ENCODE measurements at regions not wholly inside any gene's neighbourhood (a gene's known extent, or its start where the extent isn't known, plus 50 kb on each side); places are given as distances from the start of the nearest gene placed in this dataset.

DNA sequence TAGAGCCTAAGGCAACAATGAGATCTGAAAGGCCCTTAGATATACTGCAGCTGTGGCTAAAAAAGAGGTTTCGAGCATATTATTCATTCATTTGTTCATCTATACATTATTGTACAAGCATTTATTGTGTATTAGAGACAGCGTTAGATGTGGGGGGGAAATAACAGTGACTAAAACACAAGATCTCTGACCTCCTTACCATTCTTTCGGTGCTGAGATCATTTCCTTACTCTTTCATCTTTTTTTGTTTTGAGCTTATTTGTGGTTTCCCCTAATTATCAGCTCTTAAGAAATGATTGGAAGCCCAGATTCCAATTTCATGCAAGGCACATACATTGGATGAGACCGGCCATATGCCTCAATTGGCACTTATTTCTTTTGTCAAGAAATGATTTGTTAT lies 113.2 kb downstream of the SEC61B start:
- Histone ChIP-seq H3K23ac (ENCODE audit: insufficient read length, low read depth, low read length) (no peak overlapping the region), H4K91ac (ENCODE audit: insufficient read length, low read depth, low read length) (no peak overlapping the region), H3K56ac (ENCODE audit: insufficient read length, low read depth, low read length) (no peak overlapping the region), H3K4me2 (ENCODE audit: insufficient read depth, insufficient read length, low read length) (no peak overlapping the region), H4K8ac (replicated peaks; ENCODE audit: insufficient read length, low read depth, low read length) (no peak overlapping the region), H2BK12ac (ENCODE audit: insufficient read length, low read depth, low read length) (no peak overlapping the region), H4K20me1 (ENCODE audit: control insufficient read depth, insufficient read depth, insufficient read length) (no peaks in the 10 kb centered on the region), H3K79me2 (ENCODE audit: insufficient read depth, low read length) (no peaks in the 10 kb centered on the region), H3K14ac (ENCODE audit: insufficient read depth, low read length) (no peak overlapping the region), H2BK20ac (ENCODE audit: low read depth, low read length, poor library complexity, severe bottlenecking) (no peak overlapping the region), H4K5ac (ENCODE audit: insufficient read length, low read depth, low read length) (no peak overlapping the region), H3K9me3 (ENCODE audit: control insufficient read depth, low read depth, low read length) (no peaks in the 10 kb centered on the region), H2BK15ac (ENCODE audit: low read depth, low read length) (no peak overlapping the region), H3K9ac (ENCODE audit: extremely low read depth, insufficient read length, low read length) (no peak overlapping the region), H3K79me1 (ENCODE audit: insufficient read depth, low read depth, low read length, poor library complexity, severe bottlenecking) (no peaks in the 10 kb centered on the region), H3K27ac (ENCODE audit: insufficient read length, low read depth, low read length) (no peak overlapping the region), H3K4ac (ENCODE audit: low read depth, low read length) (no peak overlapping the region), H3K4me1 (ENCODE audit: insufficient read depth, low read length) (no peaks in the 10 kb centered on the region), H2AFZ (ENCODE audit: low read length) (no peak overlapping the region), H2AK5ac (ENCODE audit: insufficient read length, low read length) (no peak overlapping the region), H2BK5ac (ENCODE audit: insufficient read length, low read length) (no peak overlapping the region), H3T11ph (ENCODE audit: low read length) (no peak overlapping the region), H3K27me3 (ENCODE audit: insufficient read depth, low read length) (no peaks in the 10 kb centered on the region), H2BK120ac (ENCODE audit: low read depth, low read length, poor library complexity, severe bottlenecking) (no peak overlapping the region), H3K18ac (ENCODE audit: insufficient read length, low read depth, low read length) (no peak overlapping the region), H3K23me2 (ENCODE audit: insufficient read length, low read depth, low read length, poor library complexity, severe bottlenecking) (no peaks in the 10 kb centered on the region)
- DNase-seq = no peak
- TF ChIP-seq, protein P1, sequence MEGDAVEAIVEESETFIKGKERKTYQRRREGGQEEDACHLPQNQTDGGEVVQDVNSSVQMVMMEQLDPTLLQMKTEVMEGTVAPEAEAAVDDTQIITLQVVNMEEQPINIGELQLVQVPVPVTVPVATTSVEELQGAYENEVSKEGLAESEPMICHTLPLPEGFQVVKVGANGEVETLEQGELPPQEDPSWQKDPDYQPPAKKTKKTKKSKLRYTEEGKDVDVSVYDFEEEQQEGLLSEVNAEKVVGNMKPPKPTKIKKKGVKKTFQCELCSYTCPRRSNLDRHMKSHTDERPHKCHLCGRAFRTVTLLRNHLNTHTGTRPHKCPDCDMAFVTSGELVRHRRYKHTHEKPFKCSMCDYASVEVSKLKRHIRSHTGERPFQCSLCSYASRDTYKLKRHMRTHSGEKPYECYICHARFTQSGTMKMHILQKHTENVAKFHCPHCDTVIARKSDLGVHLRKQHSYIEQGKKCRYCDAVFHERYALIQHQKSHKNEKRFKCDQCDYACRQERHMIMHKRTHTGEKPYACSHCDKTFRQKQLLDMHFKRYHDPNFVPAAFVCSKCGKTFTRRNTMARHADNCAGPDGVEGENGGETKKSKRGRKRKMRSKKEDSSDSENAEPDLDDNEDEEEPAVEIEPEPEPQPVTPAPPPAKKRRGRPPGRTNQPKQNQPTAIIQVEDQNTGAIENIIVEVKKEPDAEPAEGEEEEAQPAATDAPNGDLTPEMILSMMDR (conservative IDR thresholded peaks at IDR 0.05) = no peak
- no peaks in the 10 kb centered on the region; the same call in 1 of the 2 replicates for H3K27me3 Mint-ChIP-seq (ENCODE audit: low read depth)
- no peak overlapping the region for H3K27ac Mint-ChIP-seq
- H3K4me1 Mint-ChIP-seq = peaks cover 0 to 3% of the 10 kb centered on the region in 2 experiments; a peak in 1 of 4 replicates
- no peaks in the 10 kb centered on the region for H3K36me3 Mint-ChIP-seq (ENCODE audit: insufficient read depth in 1 of 3, low read depth in 3 of 3)
- no CpG with 5 or more reads among the region's 4 CpGs for WGBS (ENCODE audit: extremely low coverage, insufficient read length, low lambda C conversion rate)
- H3K9me3 Mint-ChIP-seq = no peaks in the 10 kb centered on the region; a peak in 1 of 5 replicates
- no peak overlapping the region for H3K4me3 Mint-ChIP-seq
